K562 (cell line): ENCODE measurements at regions not wholly inside any gene's neighbourhood (a gene's known extent, or its start where the extent isn't known, plus 50 kb on each side); places are given as distances from the start of the nearest gene placed in this dataset.

Experiments used
- ATAC-seq: fragments of 200-7000 bp; cut with Tn5 transposase; 3 replicates; pipeline ENCODE4 v1.9.1; 2020; ENCODE audit warnings: moderate library complexity
- BruUV-seq: library from RNA; stranded (reverse); fragments of 400-500 nt; replicated peaks from 2 replicates; lab custom pipeline; 2021; lab: Mats Ljungman, UMichigan
- CTCF ChIA-PET: fragments of 300-600 bp; formaldehyde crosslinking; extraction: SDS; loops from one replicate; lab custom pipeline; 2021; ENCODE audit warnings: low intra/inter-chr PET ratio; lab: Yijun Ruan, JAX
- POLR2A ChIA-PET: fragments of 300-600, 350-650 bp; sonication (Branson Sonifier 250); formaldehyde crosslinking; extraction: SDS; loops from one replicate; lab custom pipeline; 2021; ENCODE audit warnings: antibody characterized with exemption, inconsistent platforms; lab: Yijun Ruan, JAX
- DNase-seq, 4 experiments: peaks; one replicate each; pipeline versions ENCODE4 v3.0.0 to v3.0.0-alpha.2; 2011 to 2018; ENCODE audit warnings: low spot score in 3 of 4, mixed read lengths in 3 of 4; ENCODE audit errors: extremely low read depth in 1 of 4
- FAIRE-seq: peaks from 2 replicates; lab custom pipeline; 2011; peaks lifted over from hg19 to GRCh38; lab: Jason Lieb, UNC
- H2AFZ ChIP-seq: 2 replicates; pipeline ENCODE4 v1.6.0; 2011; ENCODE audit warnings: low read depth, low read length, control low read depth, inconsistent platforms
- H3K27ac ChIP-seq: fragments of 200-600 bp; 3 replicates; pipeline ENCODE4 v1.8.0; 2011; ENCODE audit warnings: low read depth, mild to moderate bottlenecking, control low read depth, inconsistent platforms, low read length, moderate library complexity, mixed read lengths; ENCODE audit errors: extremely low read depth
- H3K27me3 ChIP-seq, 2 experiments: fragments of 300-600 bp in 1 of 2; 2 replicates in 1 of 2; 3 replicates in 1 of 2; pipeline versions ENCODE4 v1.6.0 to v1.8.0; 2011; ENCODE audit warnings: inconsistent platforms in 2 of 2, low read length in 2 of 2, mild to moderate bottlenecking in 1 of 2, mixed read lengths in 1 of 2, moderate library complexity in 1 of 2; ENCODE audit not compliant: control insufficient read depth in 2 of 2, insufficient read depth in 2 of 2
- H3K36me3 ChIP-seq: fragments of 300-600 bp; 3 replicates; pipeline ENCODE4 v1.8.0; 2011; ENCODE audit warnings: mild to moderate bottlenecking, low read length, inconsistent platforms; ENCODE audit not compliant: control insufficient read depth, insufficient read depth
- H3K4me1 ChIP-seq, 2 experiments: fragments of 200-600 bp in 1 of 2; replicated peaks in 1 of 2; 2 replicates in 1 of 2; 3 replicates in 1 of 2; pipeline versions ENCODE4 v1.5.1 to v1.8.0; 2011; ENCODE audit warnings: inconsistent platforms in 2 of 2, low read length in 2 of 2, mild to moderate bottlenecking in 1 of 2, mixed read lengths in 1 of 2, moderate library complexity in 1 of 2; ENCODE audit not compliant: control insufficient read depth in 2 of 2, insufficient read depth in 2 of 2
- H3K4me2 ChIP-seq: 2 replicates; pipeline ENCODE4 v1.6.1; 2011; ENCODE audit warnings: low read length, control low read depth, inconsistent platforms, mixed read lengths; ENCODE audit not compliant: insufficient read depth
- H3K4me3 ChIP-seq: fragments of 200-600 bp; sonication (generic), shearing (Covaris generic); 2 replicates; pipeline ENCODE4 v1.5.1; 2016; ENCODE audit warnings: control low read depth, inconsistent platforms
- H3K79me2 ChIP-seq: fragments of 200-600 bp; 3 replicates; pipeline ENCODE4 v1.8.0; 2011; ENCODE audit warnings: low read length, inconsistent platforms; ENCODE audit not compliant: control insufficient read depth, insufficient read depth
- H3K9ac ChIP-seq, 2 experiments: 2 replicates each; pipeline versions ENCODE4 v1.6.0 to v1.6.1; 2011; ENCODE audit warnings: low read depth in 2 of 2, low read length in 2 of 2, control low read depth in 1 of 2, inconsistent platforms in 1 of 2, mild to moderate bottlenecking in 1 of 2, mixed read lengths in 1 of 2; ENCODE audit not compliant: insufficient read depth in 1 of 2
- H3K9me1 ChIP-seq: one replicate; pipeline ENCODE4 v1.6.0; 2011; ENCODE audit warnings: inconsistent platforms, mild to moderate bottlenecking, low read length, moderate library complexity; ENCODE audit not compliant: control insufficient read depth, insufficient read depth
- H3K9me3 ChIP-seq: replicated peaks from 2 replicates; pipeline ENCODE4 v1.5.1; 2011; ENCODE audit warnings: low read depth, low read length, inconsistent platforms; ENCODE audit not compliant: control insufficient read depth, insufficient read depth
- H4K20me1 ChIP-seq: replicated peaks from 2 replicates; pipeline ENCODE4 v1.6.1; 2011; ENCODE audit warnings: low read length, inconsistent platforms, mixed read lengths; ENCODE audit not compliant: control insufficient read depth, insufficient read depth
- IFI16 ChIP-seq: fragments of 250-450 bp; sonication (Bioruptor Pico); IDR thresholded peaks from 2 replicates; pipeline ENCODE4 v2.1.2; 2022; ENCODE audit warnings: mild to moderate bottlenecking, inconsistent platforms
- NUFIP1 ChIP-seq: fragments of 450-650 bp; IDR thresholded peaks from 2 replicates; pipeline ENCODE4 v1.6.1; 2018; ENCODE audit not compliant: partially characterized antibody
- PRPF4 ChIP-seq: fragments of 200-400 bp; formaldehyde crosslinking; IDR thresholded peaks from one replicate; pipeline ENCODE4 v1.6.1; 2017; ENCODE audit warnings: low read length, low read depth, mild to moderate bottlenecking; ENCODE audit not compliant: insufficient read depth, poor library complexity, severe bottlenecking
- ZKSCAN3 ChIP-seq: fragments of 250-450 bp; sonication (Bioruptor Pico); IDR thresholded peaks from 2 replicates; pipeline ENCODE4 v1.4.0; 2020
- ZNF586 ChIP-seq: fragments of 450-650 bp; formaldehyde crosslinking; conservative IDR thresholded peaks from 2 replicates; pipeline ENCODE4 v1.4.0; 2020; ENCODE audit warnings: mild to moderate bottlenecking, moderate library complexity
- WGBS: fragments of 100-300 bp; shearing (Covaris generic); methylation state at CpG from one replicate; pipeline ENCODE4 v1.1.6; 2016; ENCODE audit warnings: low coverage, mixed read lengths; ENCODE audit not compliant: insufficient coverage; ENCODE audit errors: missing lambda C conversion rate; 5-methylcytosine and 5-hydroxymethylcytosine counted together
- in situ Hi-C: fragments of 300-500 bp; cut with MboI; formaldehyde crosslinking; loops from 4 replicates; pipeline ENCODE4 v1.15.0; 2018; ENCODE audit warnings: inconsistent platforms, mixed read lengths
- intact Hi-C: fragments of 100-400 bp; cut with micrococcal nuclease; formaldehyde crosslinking; loops from 2 replicates; pipeline ENCODE4 v1.14.2; 2022
- TF ChIP-seq, protein P1 (sequence below): sonication (generic); formaldehyde crosslinking; IDR thresholded peaks from 2 replicates; pipeline ENCODE4 v1.8.0; 2022; ENCODE audit warnings: mild to moderate bottlenecking, missing genetic modification reagents
- TF ChIP-seq, protein P2 (sequence below): IDR thresholded peaks from 2 replicates; pipeline ENCODE4 v1.6.1; 2016; ENCODE audit warnings: missing genetic modification characterization, missing compliant biosample characterization
- TF ChIP-seq, protein P3 (sequence below): fragments of 250-450 bp; sonication (Bioruptor Pico); IDR thresholded peaks from 2 replicates; pipeline ENCODE4 v1.4.0; 2020; ENCODE audit warnings: mild to moderate bottlenecking, moderate library complexity
- TF ChIP-seq, protein P4 (sequence below): fragments of 250-450 bp; sonication (Bioruptor Pico); IDR thresholded peaks from 2 replicates; pipeline ENCODE4 v1.4.0; 2020
- TF ChIP-seq, protein P5 (sequence below): fragments of 450-650 bp; IDR thresholded peaks from 2 replicates; pipeline ENCODE4 v1.6.1; 2016; ENCODE audit warnings: low read depth, mild to moderate bottlenecking, moderate library complexity

DNA sequence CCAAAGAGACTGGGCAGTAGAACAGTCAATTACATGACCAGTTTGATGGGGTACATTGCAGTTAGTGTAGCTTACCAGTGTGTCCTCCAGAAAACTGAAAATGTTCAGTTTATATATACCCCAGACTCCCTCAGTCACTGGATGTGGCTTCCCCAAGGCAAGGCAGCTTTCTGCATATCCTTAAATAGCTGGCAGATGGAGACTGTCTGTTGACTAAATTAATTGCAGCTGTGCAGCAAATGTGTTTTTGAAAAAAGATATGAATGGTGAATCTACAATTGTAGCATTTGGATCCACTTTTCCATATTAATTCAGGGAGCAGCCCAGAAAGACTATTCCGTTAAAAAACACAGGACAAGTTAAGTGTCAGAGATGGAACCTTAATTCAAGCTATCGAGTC lies 565.1 kb upstream of the CCDC179 start:
- no peak for DNase-seq
- Histone ChIP-seq H3K4me2 (no peak overlapping the region), H3K36me3 (no peaks in the 10 kb centered on the region), H3K9ac (no peak overlapping the region), H3K9me1 (no peaks in the 10 kb centered on the region), H3K4me1 (no peaks in the 10 kb centered on the region), H3K27me3 (no peaks in the 10 kb centered on the region), H2AFZ (no peak overlapping the region), H3K9me3 (no peaks in the 10 kb centered on the region), H3K79me2 (no peaks in the 10 kb centered on the region), H4K20me1 (no peaks in the 10 kb centered on the region), H3K27ac (no peak overlapping the region), H3K4me3 (no peak overlapping the region)
- TF ChIP-seq, protein P1, sequence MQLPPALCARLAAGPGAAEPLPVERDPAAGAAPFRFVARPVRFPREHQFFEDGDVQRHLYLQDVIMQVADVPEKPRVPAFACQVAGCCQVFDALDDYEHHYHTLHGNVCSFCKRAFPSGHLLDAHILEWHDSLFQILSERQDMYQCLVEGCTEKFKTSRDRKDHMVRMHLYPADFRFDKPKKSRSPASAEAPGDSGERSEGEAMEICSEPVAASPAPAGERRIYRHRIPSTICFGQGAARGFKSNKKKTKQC: no peak
- TF ChIP-seq ZKSCAN3 (CRISPR knock-in tag): no peak
- no peak for TF ChIP-seq PRPF4
- TF ChIP-seq ZNF586 (CRISPR knock-in tag): no peak
- TF ChIP-seq IFI16: no peak
- TF ChIP-seq NUFIP1: no peak
- no peak for ATAC-seq
- ChIA-PET POLR2A (no interaction called here), CTCF (no interaction called here)
- FAIRE-seq: no peak
- no TSS peak for BruUV-seq
- intact Hi-C loops: no loop called here
- in situ Hi-C loops: no loop called here
- WGBS: 0% methylated on average over 2 of the region's 2 CpGs

DNA sequence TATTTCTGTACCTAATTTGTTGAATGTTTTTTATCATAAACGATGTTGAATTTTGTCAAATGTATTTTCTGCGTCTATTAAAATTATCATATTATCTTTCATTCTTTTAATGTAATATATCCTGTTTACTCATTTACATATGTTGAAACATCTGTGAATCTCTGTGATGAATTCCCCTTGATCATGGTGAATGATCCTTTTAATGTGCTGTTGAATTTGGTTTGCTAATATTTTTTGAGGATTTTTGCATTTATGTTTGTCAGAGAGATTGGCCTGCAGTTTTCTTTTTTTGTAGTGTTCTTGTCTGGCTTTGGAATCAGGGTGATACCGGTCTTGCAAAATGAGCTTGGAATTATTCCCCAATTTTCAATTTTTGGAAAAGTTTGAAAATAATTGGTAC lies 569.3 kb upstream of the CCDC179 start:
- FAIRE-seq (no peak), ATAC-seq (no peak), DNase-seq (no peak)
- no peaks in the 10 kb centered on the region for H3K27me3 ChIP-seq
- H3K4me3 ChIP-seq: no peak overlapping the region
- CTCF ChIA-PET: no interaction called here
- intact Hi-C loops (no loop called here), in situ Hi-C loops (no loop called here)
- BruUV-seq: no TSS peak
- H4K20me1 ChIP-seq: no peaks in the 10 kb centered on the region
- H3K4me1 ChIP-seq: no peaks in the 10 kb centered on the region
- no peak overlapping the region for H3K27ac ChIP-seq
- 0% methylated on average over 3 of the region's 3 CpGs for WGBS
- POLR2A ChIA-PET: no interaction called here
- no peaks in the 10 kb centered on the region for H3K9me3 ChIP-seq
- no peaks in the 10 kb centered on the region for H3K9me1 ChIP-seq
- H2AFZ ChIP-seq: no peak overlapping the region
- no peak overlapping the region for H3K9ac ChIP-seq
- no peaks in the 10 kb centered on the region for H3K79me2 ChIP-seq
- no peak overlapping the region for H3K4me2 ChIP-seq
- no peaks in the 10 kb centered on the region for H3K36me3 ChIP-seq
- TF ChIP-seq, protein P2, sequence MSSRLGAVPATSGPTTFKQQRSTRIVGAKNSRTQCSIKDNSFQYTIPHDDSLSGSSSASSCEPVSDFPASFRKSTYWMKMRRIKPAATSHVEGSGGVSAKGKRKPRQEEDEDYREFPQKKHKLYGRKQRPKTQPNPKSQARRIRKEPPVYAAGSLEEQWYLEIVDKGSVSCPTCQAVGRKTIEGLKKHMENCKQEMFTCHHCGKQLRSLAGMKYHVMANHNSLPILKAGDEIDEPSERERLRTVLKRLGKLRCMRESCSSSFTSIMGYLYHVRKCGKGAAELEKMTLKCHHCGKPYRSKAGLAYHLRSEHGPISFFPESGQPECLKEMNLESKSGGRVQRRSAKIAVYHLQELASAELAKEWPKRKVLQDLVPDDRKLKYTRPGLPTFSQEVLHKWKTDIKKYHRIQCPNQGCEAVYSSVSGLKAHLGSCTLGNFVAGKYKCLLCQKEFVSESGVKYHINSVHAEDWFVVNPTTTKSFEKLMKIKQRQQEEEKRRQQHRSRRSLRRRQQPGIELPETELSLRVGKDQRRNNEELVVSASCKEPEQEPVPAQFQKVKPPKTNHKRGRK: no peak
- TF ChIP-seq, protein P3, sequence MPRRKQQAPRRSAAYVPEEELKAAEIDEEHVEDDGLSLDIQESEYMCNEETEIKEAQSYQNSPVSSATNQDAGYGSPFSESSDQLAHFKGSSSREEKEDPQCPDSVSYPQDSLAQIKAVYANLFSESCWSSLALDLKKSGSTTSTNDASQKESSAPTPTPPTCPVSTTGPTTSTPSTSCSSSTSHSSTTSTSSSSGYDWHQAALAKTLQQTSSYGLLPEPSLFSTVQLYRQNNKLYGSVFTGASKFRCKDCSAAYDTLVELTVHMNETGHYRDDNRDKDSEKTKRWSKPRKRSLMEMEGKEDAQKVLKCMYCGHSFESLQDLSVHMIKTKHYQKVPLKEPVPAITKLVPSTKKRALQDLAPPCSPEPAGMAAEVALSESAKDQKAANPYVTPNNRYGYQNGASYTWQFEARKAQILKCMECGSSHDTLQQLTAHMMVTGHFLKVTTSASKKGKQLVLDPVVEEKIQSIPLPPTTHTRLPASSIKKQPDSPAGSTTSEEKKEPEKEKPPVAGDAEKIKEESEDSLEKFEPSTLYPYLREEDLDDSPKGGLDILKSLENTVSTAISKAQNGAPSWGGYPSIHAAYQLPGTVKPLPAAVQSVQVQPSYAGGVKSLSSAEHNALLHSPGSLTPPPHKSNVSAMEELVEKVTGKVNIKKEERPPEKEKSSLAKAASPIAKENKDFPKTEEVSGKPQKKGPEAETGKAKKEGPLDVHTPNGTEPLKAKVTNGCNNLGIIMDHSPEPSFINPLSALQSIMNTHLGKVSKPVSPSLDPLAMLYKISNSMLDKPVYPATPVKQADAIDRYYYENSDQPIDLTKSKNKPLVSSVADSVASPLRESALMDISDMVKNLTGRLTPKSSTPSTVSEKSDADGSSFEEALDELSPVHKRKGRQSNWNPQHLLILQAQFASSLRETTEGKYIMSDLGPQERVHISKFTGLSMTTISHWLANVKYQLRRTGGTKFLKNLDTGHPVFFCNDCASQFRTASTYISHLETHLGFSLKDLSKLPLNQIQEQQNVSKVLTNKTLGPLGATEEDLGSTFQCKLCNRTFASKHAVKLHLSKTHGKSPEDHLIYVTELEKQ (CRISPR knock-in tag): no peak
- TF ChIP-seq, protein P4, sequence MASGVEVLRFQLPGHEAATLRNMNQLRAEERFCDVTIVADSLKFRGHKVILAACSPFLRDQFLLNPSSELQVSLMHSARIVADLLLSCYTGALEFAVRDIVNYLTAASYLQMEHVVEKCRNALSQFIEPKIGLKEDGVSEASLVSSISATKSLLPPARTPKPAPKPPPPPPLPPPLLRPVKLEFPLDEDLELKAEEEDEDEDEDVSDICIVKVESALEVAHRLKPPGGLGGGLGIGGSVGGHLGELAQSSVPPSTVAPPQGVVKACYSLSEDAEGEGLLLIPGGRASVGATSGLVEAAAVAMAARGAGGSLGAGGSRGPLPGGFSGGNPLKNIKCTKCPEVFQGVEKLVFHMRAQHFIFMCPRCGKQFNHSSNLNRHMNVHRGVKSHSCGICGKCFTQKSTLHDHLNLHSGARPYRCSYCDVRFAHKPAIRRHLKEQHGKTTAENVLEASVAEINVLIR: no peak
- TF ChIP-seq, protein P5, sequence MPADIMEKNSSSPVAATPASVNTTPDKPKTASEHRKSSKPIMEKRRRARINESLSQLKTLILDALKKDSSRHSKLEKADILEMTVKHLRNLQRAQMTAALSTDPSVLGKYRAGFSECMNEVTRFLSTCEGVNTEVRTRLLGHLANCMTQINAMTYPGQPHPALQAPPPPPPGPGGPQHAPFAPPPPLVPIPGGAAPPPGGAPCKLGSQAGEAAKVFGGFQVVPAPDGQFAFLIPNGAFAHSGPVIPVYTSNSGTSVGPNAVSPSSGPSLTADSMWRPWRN: no peak
